Stomach smooth muscle (tissue), 2 donors: ENCODE measurements at regions not wholly inside any gene's neighbourhood (a gene's known extent, or its start where the extent isn't known, plus 50 kb on each side); places are given as distances from the start of the nearest gene placed in this dataset.

Experiments
- H3K27ac ChIP-seq: one replicate; pipeline ENCODE4 v1.7.0; 2013; ENCODE audit warnings: mild to moderate bottlenecking, low read length, inconsistent platforms
- H3K27me3 ChIP-seq, 2 donors: one replicate each; pipeline ENCODE4 v1.7.0; 2013; ENCODE audit warnings: low read length in 2 of 2; ENCODE audit not compliant: insufficient read depth in 2 of 2, control insufficient read depth in 1 of 2
- H3K36me3 ChIP-seq, 2 donors: one replicate each; pipeline ENCODE4 v1.7.0; 2013; ENCODE audit warnings: low read length in 2 of 2; ENCODE audit not compliant: control insufficient read depth in 2 of 2, insufficient read depth in 2 of 2
- H3K4me1 ChIP-seq: one replicate; pipeline ENCODE4 v1.7.0; 2013; ENCODE audit warnings: low read length; ENCODE audit not compliant: control insufficient read depth, insufficient read depth
- H3K4me3 ChIP-seq, 2 donors: one replicate each; pipeline ENCODE4 v1.7.0; 2013; ENCODE audit warnings: low read length in 2 of 2
- H3K9ac ChIP-seq, 2 donors: one replicate each; pipeline ENCODE4 v1.7.0; 2013; ENCODE audit warnings: low read length in 2 of 2, mild to moderate bottlenecking in 1 of 2
- H3K9me3 ChIP-seq, 2 donors: one replicate each; pipeline ENCODE4 v1.7.0; 2013; ENCODE audit warnings: low read length in 2 of 2; ENCODE audit not compliant: control insufficient read depth in 2 of 2
- donor health status: healthy.
- donor health status: Pancreatic carcinoma.

- no peaks in the 10 kb centered on the region for H3K27me3 ChIP-seq
- H3K4me1 ChIP-seq: no peaks in the 10 kb centered on the region
- no peaks in the 10 kb centered on the region for H3K36me3 ChIP-seq
- H3K27ac ChIP-seq: no peak overlapping the region
- no peak overlapping the region for H3K9ac ChIP-seq
- H3K9me3 ChIP-seq: no peaks in the 10 kb centered on the region
- no peak overlapping the region for H3K4me3 ChIP-seq
Measured at GRCh38 chr14:87073880-87074570, 919.0 kb downstream of the GALC start.

GRCh38 chr14:87067591-87067990, 925.4 kb downstream of the GALC start:
- no peaks in the 10 kb centered on the region for H3K36me3 ChIP-seq
- H3K27me3 ChIP-seq: no peaks in the 10 kb centered on the region
- no peak overlapping the region for H3K27ac ChIP-seq
- no peak overlapping the region for H3K4me3 ChIP-seq
- H3K9ac ChIP-seq: no peak overlapping the region
- H3K9me3 ChIP-seq: no peaks in the 10 kb centered on the region
- no peaks in the 10 kb centered on the region for H3K4me1 ChIP-seq

- no peak overlapping the region for H3K4me3 ChIP-seq
- H3K27ac ChIP-seq: no peak overlapping the region
- H3K27me3 ChIP-seq: no peaks in the 10 kb centered on the region
- H3K9ac ChIP-seq: no peak overlapping the region
- H3K36me3 ChIP-seq: no peaks in the 10 kb centered on the region
- H3K9me3 ChIP-seq: no peaks in the 10 kb centered on the region
- H3K4me1 ChIP-seq: no peaks in the 10 kb centered on the region
Measured at GRCh38 chr14:87067061-87067460, 925.9 kb downstream of the GALC start.

DNA sequence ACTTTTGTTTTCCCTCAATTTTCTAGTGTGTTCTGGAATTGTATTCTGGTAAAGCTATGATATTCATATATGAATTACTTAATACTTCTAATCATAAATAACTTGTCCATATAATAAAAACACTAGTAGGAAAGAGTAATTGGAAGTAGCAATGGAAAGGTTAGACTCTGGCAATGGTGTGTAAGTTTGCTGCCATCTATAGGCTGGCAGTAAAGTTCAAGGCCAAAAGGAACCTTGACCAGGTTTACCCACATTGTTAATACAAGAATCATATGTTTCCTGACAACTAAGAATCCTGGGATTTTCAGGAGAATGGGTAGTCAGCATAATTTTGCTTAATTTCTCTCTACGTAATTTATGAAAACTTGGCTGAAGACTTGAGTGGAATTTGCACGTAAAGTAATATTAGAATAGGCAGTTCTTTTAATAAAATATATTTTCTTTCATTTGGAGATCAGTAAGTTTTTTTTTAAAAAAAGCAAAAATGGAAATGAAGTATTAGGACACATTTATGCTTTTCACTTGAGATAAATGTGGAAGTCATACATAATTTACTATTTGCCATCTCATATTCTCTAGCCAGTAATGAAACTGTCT, 926.7 kb downstream of the GALC start:
- Histone ChIP-seq H3K9me3 (no peaks in the 10 kb centered on the region), H3K4me1 (no peaks in the 10 kb centered on the region), H3K9ac (no peak overlapping the region), H3K36me3 (no peaks in the 10 kb centered on the region), H3K4me3 (no peak overlapping the region), H3K27ac (no peak overlapping the region), H3K27me3 (no peaks in the 10 kb centered on the region)

DNA sequence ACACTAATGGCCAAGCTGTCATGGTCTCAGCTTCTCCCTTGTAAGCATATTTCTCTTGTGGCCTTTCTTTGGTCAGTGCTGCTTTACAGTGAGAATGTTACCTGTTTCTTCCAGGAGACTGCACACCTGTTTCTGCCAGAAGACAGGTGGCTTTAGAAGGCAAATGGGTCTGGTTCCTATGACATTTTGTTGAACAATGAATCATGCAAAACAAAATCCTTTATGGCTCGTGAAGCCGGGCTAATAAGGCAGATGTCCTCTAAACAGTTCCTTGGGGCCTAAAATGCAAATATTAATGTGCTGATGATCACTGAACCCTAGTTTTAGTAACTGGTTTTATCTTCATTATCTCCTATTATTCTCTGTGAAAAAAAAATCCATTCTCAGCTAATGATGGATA, 927.6 kb downstream of the GALC start:
- Histone ChIP-seq H3K4me1 (no peaks in the 10 kb centered on the region), H3K27ac (no peak overlapping the region), H3K36me3 (no peaks in the 10 kb centered on the region), H3K9me3 (no peaks in the 10 kb centered on the region), H3K4me3 (no peak overlapping the region), H3K27me3 (no peaks in the 10 kb centered on the region), H3K9ac (no peak overlapping the region)

- H3K4me1 ChIP-seq: no peaks in the 10 kb centered on the region
- H3K9ac ChIP-seq: no peak overlapping the region
- no peak overlapping the region for H3K27ac ChIP-seq
- H3K36me3 ChIP-seq: no peaks in the 10 kb centered on the region
- H3K4me3 ChIP-seq: no peak overlapping the region
- no peaks in the 10 kb centered on the region for H3K9me3 ChIP-seq
- no peaks in the 10 kb centered on the region for H3K27me3 ChIP-seq
Measured at GRCh38 chr14:87063181-87063580, 929.8 kb downstream of the GALC start.

DNA sequence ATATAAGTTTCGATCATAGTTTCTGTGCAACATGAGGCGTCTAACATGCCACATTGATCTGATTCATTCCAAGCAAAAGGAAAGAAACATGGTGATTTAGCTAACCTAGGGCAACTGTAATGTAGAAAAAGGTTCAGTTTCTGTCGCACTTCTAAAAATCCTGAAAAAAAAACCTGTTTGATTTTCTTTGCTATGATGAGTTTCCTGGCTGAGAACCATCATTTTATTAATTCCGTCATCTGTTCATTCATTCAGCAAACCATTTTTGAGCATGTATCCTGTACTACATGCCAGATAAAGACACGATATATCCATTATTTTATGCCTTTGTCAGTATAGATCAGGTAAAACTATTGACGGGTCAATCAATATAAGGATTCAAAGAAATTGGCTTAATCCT, 932.6 kb downstream of the GALC start:
- Histone ChIP-seq H3K4me3 (no peak overlapping the region), H3K27me3 (no peaks in the 10 kb centered on the region), H3K4me1 (no peaks in the 10 kb centered on the region), H3K9ac (no peak overlapping the region), H3K9me3 (no peaks in the 10 kb centered on the region), H3K36me3 (no peaks in the 10 kb centered on the region), H3K27ac (no peak overlapping the region)

DNA sequence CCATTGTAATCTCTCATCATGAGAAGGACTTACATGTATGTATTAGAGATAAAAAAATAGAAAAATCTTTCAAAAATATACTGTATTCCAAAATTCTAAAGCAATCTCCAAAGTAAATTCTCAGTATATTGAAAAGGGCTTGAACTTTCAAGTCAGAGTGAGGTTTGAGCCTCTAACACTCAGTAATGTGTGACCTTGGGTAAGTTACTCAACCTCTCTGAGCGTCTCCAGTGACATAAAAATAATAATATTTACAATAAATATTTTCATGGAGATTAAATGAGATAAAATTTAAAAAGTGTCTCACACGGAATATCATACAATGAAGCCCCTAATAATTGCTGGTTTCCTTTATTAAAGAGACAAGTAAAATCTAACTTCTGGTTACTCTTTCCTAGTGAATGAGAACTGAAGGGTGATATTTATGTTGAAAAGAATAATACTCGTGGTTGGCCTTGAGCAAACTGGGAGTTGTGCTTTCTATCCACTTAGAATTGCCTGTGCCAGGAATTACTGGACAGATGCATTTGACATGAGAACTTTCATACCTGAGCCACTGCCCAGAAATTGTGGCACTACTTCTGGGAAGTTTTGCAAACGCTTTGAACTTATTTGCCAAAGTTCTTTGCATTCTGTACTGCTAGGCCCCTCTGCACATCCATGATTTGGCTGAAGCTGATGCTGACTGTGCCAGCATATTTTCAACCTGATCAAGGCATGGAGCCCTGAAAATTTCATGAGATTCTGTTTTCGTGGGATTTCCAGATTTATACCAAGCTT, 933.7 kb downstream of the GALC start:
- Histone ChIP-seq H3K4me3 (no peak overlapping the region), H3K27me3 (no peaks in the 10 kb centered on the region), H3K36me3 (no peaks in the 10 kb centered on the region), H3K27ac (no peak overlapping the region), H3K4me1 (no peaks in the 10 kb centered on the region), H3K9me3 (no peaks in the 10 kb centered on the region), H3K9ac (no peak overlapping the region)

DNA sequence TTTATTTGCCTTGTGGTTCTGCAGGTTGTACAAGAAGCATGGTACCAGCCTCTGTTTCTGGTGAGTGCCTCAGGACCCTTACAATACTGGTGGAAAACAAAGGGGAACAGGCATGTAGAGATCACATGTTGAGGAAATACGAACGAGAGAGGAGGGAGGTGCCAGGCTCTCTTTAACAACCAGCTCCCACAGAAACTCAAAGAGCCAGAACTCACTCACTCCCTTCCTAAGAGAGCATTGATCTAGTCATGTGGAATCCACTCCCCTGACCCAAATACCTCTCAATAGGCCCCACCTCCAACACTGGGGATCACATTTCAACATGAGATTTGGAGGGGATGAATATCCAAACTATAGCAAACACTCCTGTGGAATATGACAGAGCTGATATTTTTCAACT, 938.0 kb downstream of the GALC start:
- no peaks in the 10 kb centered on the region for H3K9me3 ChIP-seq
- H3K27me3 ChIP-seq: no peaks in the 10 kb centered on the region
- no peaks in the 10 kb centered on the region for H3K4me1 ChIP-seq
- H3K9ac ChIP-seq: no peak overlapping the region
- no peaks in the 10 kb centered on the region for H3K36me3 ChIP-seq
- H3K4me3 ChIP-seq: no peak overlapping the region
- H3K27ac ChIP-seq: no peak overlapping the region

- H3K4me3 ChIP-seq: no peak overlapping the region
- H3K27ac ChIP-seq: no peak overlapping the region
- H3K9ac ChIP-seq: no peak overlapping the region
- no peaks in the 10 kb centered on the region for H3K4me1 ChIP-seq
- H3K27me3 ChIP-seq: no peaks in the 10 kb centered on the region
- H3K9me3 ChIP-seq: no peaks in the 10 kb centered on the region
- no peaks in the 10 kb centered on the region for H3K36me3 ChIP-seq
Measured at GRCh38 chr14:87052646-87053225, 940.2 kb downstream of the GALC start.
